DOHH2 (cell line): ENCODE measurements at regions not wholly inside any gene's neighbourhood (a gene's known extent, or its start where the extent isn't known, plus 50 kb on each side); places are given as distances from the start of the nearest gene placed in this dataset.

ENCODE experiments used
- CTCF ChIP-seq: fragments of 200-600 bp; sonication (generic); IDR thresholded peaks from one replicate; pipeline ENCODE4 v1.5.1; 2014; ENCODE audit warnings: antibody characterized with exemption, mild to moderate bottlenecking, low read depth, low read length; ENCODE audit not compliant: poor library complexity, severe bottlenecking
- EZH2phosphoT487 ChIP-seq: fragments of 200-600 bp; sonication (generic); IDR thresholded peaks from 2 replicates; pipeline ENCODE4 v1.6.1; 2017; ENCODE audit warnings: borderline replicate concordance, mild to moderate bottlenecking, antibody characterized with exemption, low read length, moderate library complexity, mixed read lengths

GRCh38 chr1:68963353-68963752 is 466.5 kb upstream of the DEPDC1 start:
- TF ChIP-seq CTCF, result no peak
- TF ChIP-seq EZH2phosphoT487, result no peak
